ENCODE measurements at regions not wholly inside any gene's neighbourhood (a gene's known extent, or its start where the extent isn't known, plus 50 kb on each side); places are given as distances from the start of the nearest gene placed in this dataset.

DNA sequence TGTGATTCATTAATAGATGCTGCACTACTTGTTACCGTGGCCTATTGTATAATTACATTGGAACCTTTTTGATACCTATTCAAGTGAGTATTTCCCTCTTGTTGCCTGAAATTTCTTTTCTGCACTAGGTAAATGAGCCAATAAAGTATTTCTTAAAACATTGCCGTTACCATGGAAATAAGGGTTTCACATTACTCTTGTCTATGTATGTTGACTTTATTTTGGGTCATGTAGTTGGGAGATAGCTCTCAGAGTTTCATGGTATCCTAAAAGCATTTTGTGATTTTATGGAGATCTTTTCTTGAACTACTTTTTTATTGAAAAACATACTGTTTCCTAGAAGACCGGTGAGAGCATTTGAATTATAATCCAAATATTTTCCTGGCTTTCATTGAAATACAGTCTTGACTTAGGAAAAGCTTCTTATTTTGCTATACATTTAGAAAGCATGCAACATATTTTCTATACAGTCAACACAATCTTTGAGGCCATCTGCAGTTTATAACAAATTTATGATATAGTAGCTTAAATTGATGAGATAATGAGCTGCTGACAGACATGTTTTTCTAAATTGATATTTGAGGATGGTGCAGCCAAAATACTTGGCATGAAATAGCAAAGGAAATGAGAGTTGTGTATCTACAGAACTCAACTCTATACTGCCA, 650.4 kb downstream of the RFPL4B start:
- no peak for DNase-seq
- WGBS, 3 donors: 90 to 97% (median 92%) methylated on average over 3 of the region's 3 CpGs
- Histone ChIP-seq H3K4me3 (no peak overlapping the region), H3K27me3 (no peaks in the 10 kb centered on the region), H3K4me1 (ENCODE audit: insufficient read depth) (no peaks in the 10 kb centered on the region), H3K36me3 (no peaks in the 10 kb centered on the region), H3K9me3 (no peaks in the 10 kb centered on the region), H3K27ac (no peak overlapping the region)
- TF ChIP-seq EP300 (IDR thresholded peaks at IDR 0.05): no peak
- TF ChIP-seq, protein P1, sequence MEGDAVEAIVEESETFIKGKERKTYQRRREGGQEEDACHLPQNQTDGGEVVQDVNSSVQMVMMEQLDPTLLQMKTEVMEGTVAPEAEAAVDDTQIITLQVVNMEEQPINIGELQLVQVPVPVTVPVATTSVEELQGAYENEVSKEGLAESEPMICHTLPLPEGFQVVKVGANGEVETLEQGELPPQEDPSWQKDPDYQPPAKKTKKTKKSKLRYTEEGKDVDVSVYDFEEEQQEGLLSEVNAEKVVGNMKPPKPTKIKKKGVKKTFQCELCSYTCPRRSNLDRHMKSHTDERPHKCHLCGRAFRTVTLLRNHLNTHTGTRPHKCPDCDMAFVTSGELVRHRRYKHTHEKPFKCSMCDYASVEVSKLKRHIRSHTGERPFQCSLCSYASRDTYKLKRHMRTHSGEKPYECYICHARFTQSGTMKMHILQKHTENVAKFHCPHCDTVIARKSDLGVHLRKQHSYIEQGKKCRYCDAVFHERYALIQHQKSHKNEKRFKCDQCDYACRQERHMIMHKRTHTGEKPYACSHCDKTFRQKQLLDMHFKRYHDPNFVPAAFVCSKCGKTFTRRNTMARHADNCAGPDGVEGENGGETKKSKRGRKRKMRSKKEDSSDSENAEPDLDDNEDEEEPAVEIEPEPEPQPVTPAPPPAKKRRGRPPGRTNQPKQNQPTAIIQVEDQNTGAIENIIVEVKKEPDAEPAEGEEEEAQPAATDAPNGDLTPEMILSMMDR (IDR thresholded peaks at IDR 0.05): no peak
- intact Hi-C loops (cut with DNase I): no loop called here

DNA sequence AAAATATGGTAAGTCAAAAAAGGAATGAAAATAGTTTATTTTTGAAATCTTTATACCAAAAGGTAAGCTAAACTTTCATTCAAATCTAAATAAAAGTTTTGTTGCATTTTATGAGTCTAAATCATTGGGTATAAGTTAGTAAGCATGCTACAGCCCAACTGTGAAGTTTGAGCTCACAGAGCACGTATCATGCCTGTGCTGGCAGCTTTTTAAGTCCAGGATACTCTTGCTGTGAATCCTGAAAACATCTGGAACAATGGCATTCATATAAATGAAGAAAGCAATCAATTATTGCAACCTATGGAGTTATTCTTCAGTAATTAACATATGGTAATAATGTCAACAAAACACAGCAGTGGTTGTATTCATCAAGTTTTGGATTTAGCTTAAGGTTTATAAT, 656.9 kb downstream of the RFPL4B start:
- intact Hi-C loops (cut with DNase I): no loop called here
- H3K27me3 ChIP-seq: no peaks in the 10 kb centered on the region
- H3K4me1 ChIP-seq (ENCODE audit: insufficient read depth): no peaks in the 10 kb centered on the region
- DNase-seq: no peak
- TF ChIP-seq EP300 (IDR thresholded peaks at IDR 0.05): no peak
- TF ChIP-seq, protein P1 (IDR thresholded peaks at IDR 0.05): no peak
- no peak for TF ChIP-seq POLR2A (IDR thresholded peaks at IDR 0.05)
- H3K27ac ChIP-seq: no peak overlapping the region
- no peak overlapping the region for H3K4me3 ChIP-seq
- whole genome bisulfite sequencing, 3 donors: 50 to 83% (median 76%) methylated on average over 1 of the region's 1 CpG
- no peaks in the 10 kb centered on the region for H3K36me3 ChIP-seq
- H3K9me3 ChIP-seq: no peaks in the 10 kb centered on the region

GRCh38 chr6:113004470-113005270, 657.5 kb downstream of the RFPL4B start:
- no peaks in the 10 kb centered on the region for H3K4me1 ChIP-seq (ENCODE audit: insufficient read depth)
- no peaks in the 10 kb centered on the region for H3K36me3 ChIP-seq
- DNase-seq: no peak
- intact Hi-C loops (cut with DNase I): no loop called here
- H3K4me3 ChIP-seq: no peak overlapping the region
- no peaks in the 10 kb centered on the region for H3K27me3 ChIP-seq
- 64 to 81% (median 77%) methylated on average over 3 of the region's 3 CpGs for WGBS, 3 donors
- TF ChIP-seq, protein P1 (IDR thresholded peaks at IDR 0.05): no peak
- TF ChIP-seq EP300 (IDR thresholded peaks at IDR 0.05) (no peak), POLR2A (IDR thresholded peaks at IDR 0.05) (no peak)
- no peaks in the 10 kb centered on the region for H3K9me3 ChIP-seq
- no peak overlapping the region for H3K27ac ChIP-seq

GRCh38 chr6:113006494-113006893, 659.4 kb downstream of the RFPL4B start:
- Histone ChIP-seq H3K9me3 (no peaks in the 10 kb centered on the region), H3K4me1 (ENCODE audit: insufficient read depth) (no peaks in the 10 kb centered on the region), H3K4me3 (no peak overlapping the region), H3K27ac (no peak overlapping the region), H3K36me3 (no peaks in the 10 kb centered on the region), H3K27me3 (no peaks in the 10 kb centered on the region)
- intact Hi-C loops (cut with DNase I): no loop called here
- no peak for DNase-seq
- TF ChIP-seq POLR2A (IDR thresholded peaks at IDR 0.05): no peak
- TF ChIP-seq, protein P1 (IDR thresholded peaks at IDR 0.05): no peak
- TF ChIP-seq EP300 (IDR thresholded peaks at IDR 0.05): no peak
- 91 to 92% (median 92%) methylated on average over 2 of the region's 2 CpGs for WGBS, 3 donors

All from ovary (tissue), 7 donors.